ENCODE measurements at regions not wholly inside any gene's neighbourhood (a gene's known extent, or its start where the extent isn't known, plus 50 kb on each side); places are given as distances from the start of the nearest gene placed in this dataset.

GRCh38 chr15:100820528-100820927, 59.1 kb upstream of the ALDH1A3 start:
- TF ChIP-seq, protein P1, sequence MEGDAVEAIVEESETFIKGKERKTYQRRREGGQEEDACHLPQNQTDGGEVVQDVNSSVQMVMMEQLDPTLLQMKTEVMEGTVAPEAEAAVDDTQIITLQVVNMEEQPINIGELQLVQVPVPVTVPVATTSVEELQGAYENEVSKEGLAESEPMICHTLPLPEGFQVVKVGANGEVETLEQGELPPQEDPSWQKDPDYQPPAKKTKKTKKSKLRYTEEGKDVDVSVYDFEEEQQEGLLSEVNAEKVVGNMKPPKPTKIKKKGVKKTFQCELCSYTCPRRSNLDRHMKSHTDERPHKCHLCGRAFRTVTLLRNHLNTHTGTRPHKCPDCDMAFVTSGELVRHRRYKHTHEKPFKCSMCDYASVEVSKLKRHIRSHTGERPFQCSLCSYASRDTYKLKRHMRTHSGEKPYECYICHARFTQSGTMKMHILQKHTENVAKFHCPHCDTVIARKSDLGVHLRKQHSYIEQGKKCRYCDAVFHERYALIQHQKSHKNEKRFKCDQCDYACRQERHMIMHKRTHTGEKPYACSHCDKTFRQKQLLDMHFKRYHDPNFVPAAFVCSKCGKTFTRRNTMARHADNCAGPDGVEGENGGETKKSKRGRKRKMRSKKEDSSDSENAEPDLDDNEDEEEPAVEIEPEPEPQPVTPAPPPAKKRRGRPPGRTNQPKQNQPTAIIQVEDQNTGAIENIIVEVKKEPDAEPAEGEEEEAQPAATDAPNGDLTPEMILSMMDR (IDR thresholded peaks at IDR 0.05), result no peak
- TF ChIP-seq EP300 (IDR thresholded peaks at IDR 0.05), result no peak
- TF ChIP-seq POLR2A (IDR thresholded peaks at IDR 0.05), result no peak

Measured in sigmoid colon (tissue), 4 donors.